IPS-20b (cell line): ENCODE measurements at regions not wholly inside any gene's neighbourhood (a gene's known extent, or its start where the extent isn't known, plus 50 kb on each side); places are given as distances from the start of the nearest gene placed in this dataset.

ENCODE experiments used
- H3K27ac ChIP-seq: one replicate; pipeline ENCODE4 v1.5.1; 2013; ENCODE audit warnings: low read length
- H3K27me3 ChIP-seq: 2 replicates; pipeline ENCODE4 v1.6.1; 2013; ENCODE audit warnings: mild to moderate bottlenecking, low read length, inconsistent platforms; ENCODE audit not compliant: insufficient read depth
- H3K36me3 ChIP-seq: 2 replicates; pipeline ENCODE4 v1.6.1; 2013; ENCODE audit warnings: low read depth, mild to moderate bottlenecking, inconsistent platforms, low read length, moderate library complexity; ENCODE audit not compliant: insufficient read depth
- H3K4me1 ChIP-seq: 2 replicates; pipeline ENCODE4 v1.6.1; 2013; ENCODE audit warnings: mild to moderate bottlenecking, control low read depth, inconsistent platforms, low read length, moderate library complexity; ENCODE audit not compliant: insufficient read depth
- H3K4me3 ChIP-seq: 2 replicates; pipeline ENCODE4 v1.5.1; 2013; ENCODE audit warnings: mild to moderate bottlenecking, low read length, inconsistent platforms
- H3K9ac ChIP-seq: 2 replicates; pipeline ENCODE4 v1.6.1; 2013; ENCODE audit warnings: low read depth, mild to moderate bottlenecking, inconsistent platforms, low read length, moderate library complexity
- H3K9me3 ChIP-seq: 2 replicates; pipeline ENCODE4 v1.6.1; 2013; ENCODE audit warnings: mild to moderate bottlenecking, low read depth, low read length, inconsistent platforms; ENCODE audit not compliant: insufficient read depth

DNA sequence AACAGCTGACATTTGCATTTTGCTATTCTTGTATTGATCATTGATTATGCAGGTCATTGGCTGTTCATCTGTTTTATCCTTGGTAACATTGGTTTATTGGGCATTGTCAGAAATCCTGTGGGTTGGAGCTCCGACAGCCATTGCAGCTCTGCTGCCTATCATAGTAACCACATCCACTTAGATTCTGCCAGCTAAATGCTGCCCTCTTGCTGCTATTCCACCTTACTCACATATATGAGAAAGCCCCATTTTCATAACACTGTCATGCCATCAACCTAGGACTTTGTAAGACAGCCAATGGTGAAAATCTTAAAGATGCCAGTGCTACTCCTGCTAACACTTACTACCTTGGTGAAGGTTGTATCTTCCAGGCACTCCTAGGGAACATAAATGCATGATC, 187.3 kb upstream of the CXCL13 start:
- H3K9ac ChIP-seq = no peak overlapping the region
- no peaks in the 10 kb centered on the region for H3K36me3 ChIP-seq
- H3K9me3 ChIP-seq = no peaks in the 10 kb centered on the region
- H3K4me1 ChIP-seq = no peaks in the 10 kb centered on the region
- no peaks in the 10 kb centered on the region for H3K27me3 ChIP-seq
- H3K27ac ChIP-seq = no peak overlapping the region
- H3K4me3 ChIP-seq = no peak overlapping the region

GRCh38 chr4:77430847-77431246, 174.8 kb upstream of the CXCL13 start:
- Histone ChIP-seq H3K4me3 (no peak overlapping the region), H3K9ac (no peak overlapping the region), H3K4me1 (no peaks in the 10 kb centered on the region), H3K9me3 (no peaks in the 10 kb centered on the region), H3K27me3 (no peaks in the 10 kb centered on the region), H3K36me3 (no peaks in the 10 kb centered on the region), H3K27ac (no peak overlapping the region)

- H3K9ac ChIP-seq = no peak overlapping the region
- no peak overlapping the region for H3K27ac ChIP-seq
- H3K4me3 ChIP-seq = no peak overlapping the region
Observed at GRCh38 chr4:77431546-77431945, 174.1 kb upstream of the CXCL13 start.

GRCh38 chr4:77432717-77433417, 172.8 kb upstream of the CXCL13 start:
- Histone ChIP-seq H3K27me3 (no peaks in the 10 kb centered on the region), H3K9ac (no peak overlapping the region)

More at GRCh38 chr4:77431546-77431945, 174.1 kb upstream of the CXCL13 start:
- H3K36me3 ChIP-seq = no peaks in the 10 kb centered on the region
- H3K4me1 ChIP-seq = no peaks in the 10 kb centered on the region
- H3K9me3 ChIP-seq = no peaks in the 10 kb centered on the region
- no peaks in the 10 kb centered on the region for H3K27me3 ChIP-seq

GRCh38 chr4:77433418-77433733, 172.2 kb upstream of the CXCL13 start:
- Histone ChIP-seq H3K27ac (no peak overlapping the region), H3K9me3 (no peaks in the 10 kb centered on the region), H3K27me3 (no peaks in the 10 kb centered on the region), H3K4me1 (no peaks in the 10 kb centered on the region), H3K36me3 (no peaks in the 10 kb centered on the region), H3K9ac (no peak overlapping the region), H3K4me3 (no peak overlapping the region)

More at GRCh38 chr4:77432717-77433417, 172.8 kb upstream of the CXCL13 start:
- Histone ChIP-seq H3K9me3 (no peaks in the 10 kb centered on the region), H3K36me3 (no peaks in the 10 kb centered on the region), H3K4me1 (no peaks in the 10 kb centered on the region), H3K4me3 (no peak overlapping the region), H3K27ac (no peak overlapping the region)

- Histone ChIP-seq H3K9me3 (no peaks in the 10 kb centered on the region), H3K27me3 (no peaks in the 10 kb centered on the region), H3K36me3 (no peaks in the 10 kb centered on the region), H3K27ac (no peak overlapping the region), H3K4me1 (no peaks in the 10 kb centered on the region), H3K4me3 (no peak overlapping the region), H3K9ac (no peak overlapping the region)
Observed at GRCh38 chr4:77434299-77435092, 171.1 kb upstream of the CXCL13 start.

DNA sequence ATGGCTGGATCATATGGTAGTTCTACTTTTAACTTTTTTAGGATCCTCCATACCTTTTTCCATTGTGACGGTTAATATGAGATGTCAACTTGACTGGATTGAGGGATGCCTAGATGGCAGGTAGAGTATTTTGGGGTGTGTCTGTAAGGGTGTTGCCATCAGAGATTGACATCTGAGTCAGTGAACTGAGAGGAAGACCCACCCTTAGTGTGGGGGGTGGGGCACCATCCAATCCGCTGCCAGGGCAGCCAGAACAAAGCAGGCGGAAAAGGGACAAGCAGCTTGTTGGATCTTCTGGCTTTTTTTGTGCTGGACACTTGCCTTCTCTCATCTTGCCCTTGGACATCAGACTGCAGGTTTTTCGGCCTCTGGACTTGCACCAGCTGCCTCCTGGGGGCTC, 168.5 kb upstream of the CXCL13 start:
- no peaks in the 10 kb centered on the region for H3K4me1 ChIP-seq
- H3K27ac ChIP-seq = no peak overlapping the region
- no peaks in the 10 kb centered on the region for H3K9me3 ChIP-seq
- no peaks in the 10 kb centered on the region for H3K27me3 ChIP-seq
- H3K9ac ChIP-seq = no peak overlapping the region
- H3K36me3 ChIP-seq = no peaks in the 10 kb centered on the region
- no peak overlapping the region for H3K4me3 ChIP-seq

DNA sequence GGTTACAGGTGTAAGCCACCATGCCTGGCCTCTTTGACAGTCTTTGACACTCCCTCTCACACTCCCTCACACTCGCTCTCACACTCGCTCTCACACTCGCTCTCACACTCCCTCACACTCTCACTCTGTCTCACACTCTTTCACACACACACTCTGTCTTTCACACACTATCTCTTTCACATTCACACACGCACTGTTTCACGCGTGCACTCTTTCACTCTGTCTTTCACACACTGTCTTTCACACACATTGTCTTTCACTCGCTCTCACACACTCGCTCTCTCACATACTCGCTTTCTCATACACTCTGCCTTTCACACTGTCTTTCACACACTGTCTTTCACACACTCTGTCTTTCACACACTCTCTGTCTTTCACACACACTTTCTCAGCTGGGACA, 167.1 kb upstream of the CXCL13 start:
- Histone ChIP-seq H3K9ac (no peak overlapping the region), H3K9me3 (no peaks in the 10 kb centered on the region), H3K27me3 (no peaks in the 10 kb centered on the region), H3K4me1 (no peaks in the 10 kb centered on the region), H3K4me3 (no peak overlapping the region), H3K27ac (no peak overlapping the region), H3K36me3 (no peaks in the 10 kb centered on the region)

DNA sequence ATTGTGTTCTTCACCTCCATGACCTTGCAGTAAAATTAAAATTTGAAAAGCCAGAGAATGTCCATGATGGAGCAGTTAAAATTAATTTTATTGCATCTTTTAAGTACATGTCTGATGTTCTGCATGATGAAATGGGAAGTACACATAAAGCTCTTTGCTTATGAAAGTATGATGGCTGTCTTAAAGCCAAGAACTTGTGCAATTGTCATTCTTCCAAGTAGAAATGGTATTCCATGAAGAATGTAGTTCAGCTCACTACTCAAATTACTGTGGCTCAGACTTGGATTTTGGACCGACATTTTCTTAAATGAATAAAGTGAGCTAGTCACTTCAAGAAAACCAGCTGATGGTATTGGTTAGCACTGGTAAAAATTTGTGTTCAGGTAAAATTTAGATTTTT, 161.7 kb upstream of the CXCL13 start:
- H3K27ac ChIP-seq = no peak overlapping the region
- H3K4me1 ChIP-seq = no peaks in the 10 kb centered on the region
- no peak overlapping the region for H3K9ac ChIP-seq
- H3K27me3 ChIP-seq = no peaks in the 10 kb centered on the region
- H3K9me3 ChIP-seq = no peaks in the 10 kb centered on the region
- H3K36me3 ChIP-seq = no peaks in the 10 kb centered on the region
- no peak overlapping the region for H3K4me3 ChIP-seq

GRCh38 chr4:77445823-77446222, 159.8 kb upstream of the CXCL13 start:
- Histone ChIP-seq H3K4me1 (no peaks in the 10 kb centered on the region), H3K36me3 (no peaks in the 10 kb centered on the region), H3K27me3 (no peaks in the 10 kb centered on the region), H3K27ac (no peak overlapping the region), H3K4me3 (no peak overlapping the region), H3K9ac (no peak overlapping the region), H3K9me3 (no peaks in the 10 kb centered on the region)

- H3K4me3 ChIP-seq = no peak overlapping the region
- no peaks in the 10 kb centered on the region for H3K27me3 ChIP-seq
- H3K9me3 ChIP-seq = no peaks in the 10 kb centered on the region
- no peaks in the 10 kb centered on the region for H3K36me3 ChIP-seq
- H3K9ac ChIP-seq = no peak overlapping the region
- H3K4me1 ChIP-seq = no peaks in the 10 kb centered on the region
- no peak overlapping the region for H3K27ac ChIP-seq
Observed at GRCh38 chr4:77446601-77447000, 159.0 kb upstream of the CXCL13 start.

GRCh38 chr4:77449171-77449570, 156.4 kb upstream of the CXCL13 start:
- no peaks in the 10 kb centered on the region for H3K4me1 ChIP-seq
- no peaks in the 10 kb centered on the region for H3K27me3 ChIP-seq
- no peaks in the 10 kb centered on the region for H3K36me3 ChIP-seq
- no peak overlapping the region for H3K27ac ChIP-seq
- H3K9me3 ChIP-seq = no peaks in the 10 kb centered on the region
- H3K9ac ChIP-seq = no peak overlapping the region
- no peak overlapping the region for H3K4me3 ChIP-seq
